Ishikawa (cell line): ENCODE measurements at regions not wholly inside any gene's neighbourhood (a gene's known extent, or its start where the extent isn't known, plus 50 kb on each side); places are given as distances from the start of the nearest gene placed in this dataset.

Experiments
- CEBPB ChIP-seq: IDR thresholded peaks from 2 replicates; pipeline ENCODE4 v1.6.1; 2012
- CREB1 ChIP-seq: IDR thresholded peaks from 2 replicates; pipeline ENCODE4 v1.6.1; 2012; ENCODE audit warnings: low read depth
- EGR1 ChIP-seq: IDR thresholded peaks from 2 replicates; pipeline ENCODE4 v1.6.1; 2012
- EP300 ChIP-seq: IDR thresholded peaks from 2 replicates; pipeline ENCODE4 v1.6.1; 2012; ENCODE audit warnings: borderline replicate concordance
- FOXM1 ChIP-seq: IDR thresholded peaks from 2 replicates; pipeline ENCODE4 v1.6.1; 2012; ENCODE audit warnings: low read depth, borderline replicate concordance
- MAX ChIP-seq: IDR thresholded peaks from 2 replicates; pipeline ENCODE4 v1.6.1; 2012
- NFIC ChIP-seq: IDR thresholded peaks from 2 replicates; pipeline ENCODE4 v1.6.1; 2012
- RAD21 ChIP-seq: IDR thresholded peaks from 2 replicates; pipeline ENCODE4 v1.6.1; 2012; ENCODE audit warnings: low read depth
- REST ChIP-seq: IDR thresholded peaks from 2 replicates; pipeline ENCODE4 v1.6.1; 2012; ENCODE audit warnings: low read depth, mild to moderate bottlenecking
- TAF1 ChIP-seq: IDR thresholded peaks from 2 replicates; pipeline ENCODE4 v1.6.1; 2012; ENCODE audit warnings: low read depth, mild to moderate bottlenecking
- TCF12 ChIP-seq: IDR thresholded peaks from 2 replicates; pipeline ENCODE4 v1.6.1; 2012; ENCODE audit warnings: low read depth
- TEAD4 ChIP-seq: IDR thresholded peaks from 2 replicates; pipeline ENCODE4 v1.6.1; 2012
- YY1 ChIP-seq: IDR thresholded peaks from 2 replicates; pipeline ENCODE4 v1.6.1; 2012; ENCODE audit warnings: low read depth
- ZBTB7A ChIP-seq: IDR thresholded peaks from 2 replicates; pipeline ENCODE4 v1.6.1; 2012; ENCODE audit warnings: low read depth
- TF ChIP-seq, protein P1 (sequence below): IDR thresholded peaks from 2 replicates; pipeline ENCODE4 v1.6.1; 2012

- TF ChIP-seq MAX (no peak), EGR1 (no peak), ZBTB7A (no peak), CREB1 (no peak), FOXM1 (no peak), NFIC (no peak), EP300 (no peak), TEAD4 (no peak), YY1 (no peak), TAF1 (no peak), RAD21 (no peak), CEBPB (no peak), TCF12 (no peak), REST (no peak)
- TF ChIP-seq, protein P1, sequence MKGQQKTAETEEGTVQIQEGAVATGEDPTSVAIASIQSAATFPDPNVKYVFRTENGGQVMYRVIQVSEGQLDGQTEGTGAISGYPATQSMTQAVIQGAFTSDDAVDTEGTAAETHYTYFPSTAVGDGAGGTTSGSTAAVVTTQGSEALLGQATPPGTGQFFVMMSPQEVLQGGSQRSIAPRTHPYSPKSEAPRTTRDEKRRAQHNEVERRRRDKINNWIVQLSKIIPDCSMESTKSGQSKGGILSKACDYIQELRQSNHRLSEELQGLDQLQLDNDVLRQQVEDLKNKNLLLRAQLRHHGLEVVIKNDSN = no peak
Measured at GRCh38 chrX:7775987-7776386, 67.0 kb upstream of the VCX start.

DNA sequence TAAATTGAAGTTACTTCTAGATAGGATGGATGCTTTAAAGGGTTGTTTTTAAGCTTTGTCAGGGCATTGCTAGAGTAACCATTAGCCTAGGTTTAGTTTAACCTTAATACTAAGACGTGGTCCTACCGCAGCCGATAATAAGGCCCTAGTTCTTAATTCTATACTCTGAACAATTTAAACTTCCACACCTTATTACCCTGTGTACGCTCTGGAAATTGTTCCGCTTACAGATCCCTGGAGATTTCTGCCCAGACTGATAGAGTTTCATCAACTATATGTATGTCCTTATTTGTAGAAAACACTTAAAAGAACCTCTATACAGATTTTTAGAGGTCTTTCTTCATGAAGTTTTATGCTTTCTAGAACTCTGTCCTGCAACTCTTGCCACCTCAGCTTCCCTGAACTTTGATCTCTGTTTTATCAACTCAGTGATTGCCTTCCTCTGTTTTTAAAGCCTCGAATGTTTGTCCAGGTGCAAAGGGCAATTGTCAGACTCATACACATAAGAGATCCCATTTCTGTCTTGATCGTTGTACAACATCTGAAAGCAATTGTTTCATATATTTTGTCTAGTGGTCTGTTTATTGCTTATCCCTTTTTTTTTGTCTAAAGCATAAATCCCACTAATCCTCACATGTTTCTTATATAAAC, 71.1 kb upstream of the VCX start:
- TF ChIP-seq REST (no peak), TEAD4 (no peak), YY1 (no peak), EGR1 (no peak)

DNA sequence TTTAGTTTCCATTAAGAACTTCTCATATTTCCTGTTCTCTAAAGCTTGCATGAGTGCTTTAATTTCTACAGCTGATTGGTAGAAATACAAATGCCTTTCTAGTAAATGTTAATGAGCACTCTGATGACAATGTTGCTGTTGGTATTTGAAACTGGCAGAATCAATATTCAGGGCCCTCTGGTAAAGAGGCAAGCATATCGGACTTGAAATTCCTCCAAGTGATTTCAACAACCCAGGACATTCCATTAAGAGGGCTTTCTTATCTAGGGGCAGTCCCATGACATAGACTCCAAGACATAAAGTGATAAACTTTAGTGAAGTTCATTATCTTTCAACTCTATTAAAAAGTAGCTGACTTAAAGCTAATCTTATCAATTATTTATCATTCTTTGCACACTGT, 83.1 kb upstream of the VCX start:
- TF ChIP-seq REST = no peak
- no peak for TF ChIP-seq CREB1
- TF ChIP-seq NFIC = no peak
- no peak for TF ChIP-seq ZBTB7A
- no peak for TF ChIP-seq TAF1
- TF ChIP-seq, protein P1 = no peak
- no peak for TF ChIP-seq FOXM1
- no peak for TF ChIP-seq CEBPB
- TF ChIP-seq MAX = no peak
- TF ChIP-seq RAD21 = no peak
- TF ChIP-seq EP300 = no peak
- no peak for TF ChIP-seq YY1

DNA sequence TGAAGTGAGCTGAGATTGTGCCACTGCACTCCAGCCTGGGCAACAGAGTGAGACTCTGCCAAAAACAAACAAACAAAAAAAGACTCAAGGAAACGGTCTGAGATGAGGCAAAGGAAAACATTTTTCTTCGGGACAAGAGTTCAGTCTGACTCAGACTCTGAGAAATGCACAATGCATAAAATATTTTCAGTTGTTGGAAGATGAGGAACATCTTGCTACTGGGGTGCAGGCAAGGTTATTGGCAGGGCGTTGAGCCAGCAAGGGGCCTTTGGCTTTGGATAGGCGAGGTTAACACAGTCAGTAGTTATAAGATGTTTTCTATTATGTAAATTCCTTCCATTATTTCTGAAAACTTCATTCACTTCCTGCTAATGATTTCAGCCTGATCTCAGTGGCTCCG, 96.1 kb upstream of the VCX start:
- TF ChIP-seq FOXM1 (no peak), ZBTB7A (no peak), MAX (no peak), RAD21 (no peak), YY1 (no peak), NFIC (no peak), TAF1 (no peak), REST (no peak), EGR1 (no peak), TCF12 (no peak), TEAD4 (no peak), EP300 (no peak)
- TF ChIP-seq, protein P1 = no peak
